ENCODE measurements at regions not wholly inside any gene's neighbourhood (a gene's known extent, or its start where the extent isn't known, plus 50 kb on each side); places are given as distances from the start of the nearest gene placed in this dataset.

DNA sequence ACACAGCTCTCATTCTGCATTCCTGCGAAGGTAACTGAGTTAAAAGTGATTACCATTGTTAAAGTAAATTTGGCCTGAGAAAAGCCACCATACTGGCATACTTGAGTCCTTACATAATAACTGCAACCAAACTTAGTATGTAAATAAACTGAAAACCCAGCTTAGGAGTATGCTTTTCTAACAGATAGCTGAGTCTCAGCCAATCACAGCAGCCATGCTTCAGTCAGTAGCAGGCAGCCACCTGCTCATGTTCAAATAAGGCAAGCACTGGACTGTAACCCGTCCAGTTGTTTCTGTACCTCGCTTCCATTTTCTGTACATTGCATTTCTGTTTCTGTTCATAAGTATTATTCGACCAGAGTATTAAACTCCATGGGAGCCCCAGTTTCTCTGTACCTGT lies 58.6 kb downstream of the GCNT4 start:
- FAIRE-seq = no peak
- Histone ChIP-seq H4K20me1 (ENCODE audit: control insufficient read depth, insufficient read depth) (no peaks in the 10 kb centered on the region), H3K4me2 (ENCODE audit: control insufficient read depth, insufficient read depth) (no peak overlapping the region), H3K79me2 (ENCODE audit: control insufficient read depth, insufficient read depth, low read length) (no peaks in the 10 kb centered on the region), H3K9me3 (replicated peaks; ENCODE audit: control insufficient read depth, insufficient read depth, low read length) (no peaks in the 10 kb centered on the region), H3K27me3 (replicated peaks in 1 of 2; ENCODE audit: control insufficient read depth in 2 of 2, insufficient read depth in 2 of 2, low read length in 1 of 2) (no peaks in the 10 kb centered on the region; a peak in 2 of 4 replicates), H3K4me3 (no peak overlapping the region), H3K36me3 (ENCODE audit: control insufficient read depth in 2 of 2, insufficient read depth in 2 of 2, low read length in 1 of 2) (no peaks in the 10 kb centered on the region), H3K9ac (ENCODE audit: control insufficient read depth, insufficient read depth, low read length) (no peak overlapping the region), H2AFZ (ENCODE audit: control insufficient read depth, low read depth, low read length) (no peak overlapping the region), H3K27ac (ENCODE audit: control insufficient read depth, insufficient read depth) (no peak overlapping the region), H3K4me1 (ENCODE audit: control insufficient read depth, insufficient read depth, low read length) (no peaks in the 10 kb centered on the region)
- ChIA-PET SMC1A (ENCODE audit: uncharacterized antibody, unreplicated experiment) (interaction anchor here (1.4 kb wide), 1 partner anchor 234 kb away, joined by 3 read pairs; no protein-coding TSS in a partner anchor), CTCF (no interaction called here), POLR2A (no interaction called here), RAD21 (ENCODE audit: unreplicated experiment) (no interaction called here)
- BruUV-seq (replicated peaks) = no TSS peak
- TF ChIP-seq, protein P1, sequence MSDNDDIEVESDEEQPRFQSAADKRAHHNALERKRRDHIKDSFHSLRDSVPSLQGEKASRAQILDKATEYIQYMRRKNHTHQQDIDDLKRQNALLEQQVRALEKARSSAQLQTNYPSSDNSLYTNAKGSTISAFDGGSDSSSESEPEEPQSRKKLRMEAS (IDR thresholded peaks at IDR 0.05; ENCODE audit: low read depth, low read length) = no peak
- no peak for TF ChIP-seq BHLHE40 (IDR thresholded peaks at IDR 0.05; ENCODE audit: borderline replicate concordance in 1 of 2, low read depth in 2 of 2, low read length in 1 of 2)
- TF ChIP-seq SREBF1 (IDR thresholded peaks at IDR 0.05; ENCODE audit: low read length) = no peak
- TF ChIP-seq SRF (IDR thresholded peaks at IDR 0.05; ENCODE audit: low read depth in 2 of 2, low read length in 2 of 2) = peak in 1 of 2 experiments; percentile 50; a peak in 1 of 4 replicates
- WGBS (ENCODE audit: insufficient coverage, insufficient replicate concordance, low lambda C conversion rate, missing lambda C conversion rate) = 41% methylated on average over 4 of the region's 4 CpGs
- peak; percentile 53 for ATAC-seq
- no peak for DNase-seq (ENCODE audit: low read depth, low spot score)
- in situ Hi-C loops (cut with MboI) = no loop called here
- intact Hi-C loops (cut with micrococcal nuclease; ENCODE audit: unreplicated experiment) = no loop called here

DNA sequence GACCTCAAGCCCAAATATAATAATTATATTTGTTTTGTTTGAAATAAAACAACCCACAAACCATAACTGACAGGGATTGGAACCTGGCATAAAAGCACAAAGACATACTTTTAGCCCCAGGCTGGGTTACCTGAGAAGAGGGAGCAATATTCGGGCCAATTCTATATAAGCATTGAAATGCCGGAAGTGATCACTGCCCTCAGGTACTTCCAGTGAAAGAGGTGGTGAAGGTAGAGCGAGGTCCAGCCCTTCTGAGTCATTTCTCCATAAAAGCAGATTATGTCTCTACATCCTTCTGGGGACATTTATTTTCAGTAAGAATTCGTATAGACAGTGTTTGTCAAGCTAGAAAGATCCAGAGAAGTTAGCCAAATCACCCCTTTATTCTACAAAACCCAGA lies 59.6 kb downstream of the GCNT4 start:
- Histone ChIP-seq H3K4me3 (no peak overlapping the region), H3K36me3 (ENCODE audit: control insufficient read depth in 2 of 2, insufficient read depth in 2 of 2, low read length in 1 of 2) (no peaks in the 10 kb centered on the region), H3K9me3 (replicated peaks; ENCODE audit: control insufficient read depth, insufficient read depth, low read length) (no peaks in the 10 kb centered on the region), H3K79me2 (ENCODE audit: control insufficient read depth, insufficient read depth, low read length) (no peaks in the 10 kb centered on the region), H2AFZ (ENCODE audit: control insufficient read depth, low read depth, low read length) (no peak overlapping the region), H3K4me1 (ENCODE audit: control insufficient read depth, insufficient read depth, low read length) (no peaks in the 10 kb centered on the region), H3K4me2 (ENCODE audit: control insufficient read depth, insufficient read depth) (no peak overlapping the region), H3K9ac (ENCODE audit: control insufficient read depth, insufficient read depth, low read length) (no peak overlapping the region), H3K27ac (ENCODE audit: control insufficient read depth, insufficient read depth) (no peak overlapping the region), H3K27me3 (replicated peaks in 1 of 2; ENCODE audit: control insufficient read depth in 2 of 2, insufficient read depth in 2 of 2, low read length in 1 of 2) (no peaks in the 10 kb centered on the region; a peak in 2 of 4 replicates), H4K20me1 (ENCODE audit: control insufficient read depth, insufficient read depth) (no peaks in the 10 kb centered on the region)
- ChIA-PET POLR2A (no interaction called here), CTCF (no interaction called here), SMC1A (ENCODE audit: uncharacterized antibody, unreplicated experiment) (no interaction called here), RAD21 (ENCODE audit: unreplicated experiment) (no interaction called here)
- DNase-seq (ENCODE audit: low read depth, low spot score) = no peak
- WGBS (ENCODE audit: insufficient coverage, insufficient replicate concordance, low lambda C conversion rate, missing lambda C conversion rate) = 33% methylated on average over 4 of the region's 4 CpGs
- in situ Hi-C loops (cut with MboI) = no loop called here
- ATAC-seq = no peak
- BruUV-seq (replicated peaks) = no TSS peak
- FAIRE-seq = no peak
- no peak for TF ChIP-seq MEF2A (IDR thresholded peaks at IDR 0.05; ENCODE audit: insufficient read depth, low read depth, low read length)
- TF ChIP-seq MEF2B (IDR thresholded peaks at IDR 0.05; ENCODE audit: partially characterized antibody, poor library complexity, severe bottlenecking) = no peak
- TF ChIP-seq TARDBP (IDR thresholded peaks at IDR 0.05; ENCODE audit: borderline replicate concordance) = no peak
- intact Hi-C loops (cut with micrococcal nuclease; ENCODE audit: unreplicated experiment) = no loop called here
